D721Med (cell line): ENCODE measurements at regions not wholly inside any gene's neighbourhood (a gene's known extent, or its start where the extent isn't known, plus 50 kb on each side); places are given as distances from the start of the nearest gene placed in this dataset.

Experiments used
- DNase-seq: peaks from one replicate; pipeline ENCODE4 v3.0.0; 2011; ENCODE audit warnings: low spot score; ENCODE audit not compliant: insufficient read length
- FAIRE-seq: peaks from 2 replicates; lab custom pipeline; 2011; peaks lifted over from hg19 to GRCh38; lab: Jason Lieb, UNC
- TF ChIP-seq, protein P1 (sequence below): IDR thresholded peaks from 2 replicates; pipeline ENCODE4 v1.5.1; 2012; ENCODE audit warnings: mild to moderate bottlenecking, control low read depth; ENCODE audit not compliant: insufficient read depth; ENCODE audit errors: missing control alignments

DNA sequence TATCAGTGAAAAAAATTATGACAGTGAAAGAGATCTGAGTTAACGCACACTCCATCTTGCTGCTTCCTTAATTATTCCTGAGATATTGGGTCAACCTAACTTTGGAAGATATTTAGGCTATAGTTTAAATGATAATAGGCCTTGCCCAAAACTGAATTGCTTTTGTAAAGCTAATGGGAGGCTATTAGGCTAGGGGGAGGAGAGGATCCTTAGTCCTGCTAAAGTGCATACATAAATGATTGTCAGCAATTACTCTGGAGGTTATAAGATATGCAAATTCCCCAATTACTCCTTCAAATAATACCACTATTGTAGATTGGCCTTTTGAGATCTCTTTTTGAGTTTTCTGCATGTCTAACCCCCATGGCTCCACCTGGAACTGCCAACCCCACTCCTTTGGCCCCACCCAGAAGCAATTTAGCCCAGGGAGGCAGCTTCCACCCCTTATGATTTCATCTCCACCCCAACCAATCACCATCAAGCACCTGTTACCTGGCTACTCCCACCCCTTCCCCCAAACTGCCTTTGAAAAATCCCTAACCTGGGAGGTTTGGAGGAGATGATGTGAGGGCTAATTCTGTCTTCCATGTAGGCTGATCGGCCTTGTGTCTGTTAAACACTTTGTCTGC is 509.3 kb upstream of the TGFBR2 start:
- TF ChIP-seq, protein P1, sequence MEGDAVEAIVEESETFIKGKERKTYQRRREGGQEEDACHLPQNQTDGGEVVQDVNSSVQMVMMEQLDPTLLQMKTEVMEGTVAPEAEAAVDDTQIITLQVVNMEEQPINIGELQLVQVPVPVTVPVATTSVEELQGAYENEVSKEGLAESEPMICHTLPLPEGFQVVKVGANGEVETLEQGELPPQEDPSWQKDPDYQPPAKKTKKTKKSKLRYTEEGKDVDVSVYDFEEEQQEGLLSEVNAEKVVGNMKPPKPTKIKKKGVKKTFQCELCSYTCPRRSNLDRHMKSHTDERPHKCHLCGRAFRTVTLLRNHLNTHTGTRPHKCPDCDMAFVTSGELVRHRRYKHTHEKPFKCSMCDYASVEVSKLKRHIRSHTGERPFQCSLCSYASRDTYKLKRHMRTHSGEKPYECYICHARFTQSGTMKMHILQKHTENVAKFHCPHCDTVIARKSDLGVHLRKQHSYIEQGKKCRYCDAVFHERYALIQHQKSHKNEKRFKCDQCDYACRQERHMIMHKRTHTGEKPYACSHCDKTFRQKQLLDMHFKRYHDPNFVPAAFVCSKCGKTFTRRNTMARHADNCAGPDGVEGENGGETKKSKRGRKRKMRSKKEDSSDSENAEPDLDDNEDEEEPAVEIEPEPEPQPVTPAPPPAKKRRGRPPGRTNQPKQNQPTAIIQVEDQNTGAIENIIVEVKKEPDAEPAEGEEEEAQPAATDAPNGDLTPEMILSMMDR = no peak
- no peak for FAIRE-seq
- no peak for DNase-seq

DNA sequence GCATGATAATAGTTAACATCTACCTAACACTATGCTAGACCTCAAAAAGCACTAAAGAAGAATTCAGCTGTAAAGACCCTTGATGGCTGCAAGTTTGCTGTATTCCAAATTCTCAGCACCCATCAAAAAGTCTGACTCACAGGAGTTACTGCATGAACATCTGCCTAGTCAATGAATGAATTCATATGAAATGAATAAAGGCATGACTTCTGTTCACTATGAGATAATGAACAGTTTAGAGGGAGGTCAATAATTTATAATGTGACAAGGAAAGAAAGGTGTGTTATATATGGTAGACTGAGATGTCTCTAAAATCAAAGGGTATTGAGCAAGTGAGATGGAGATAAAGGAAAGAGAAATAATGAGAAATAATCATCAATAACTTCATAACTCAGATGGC is 508.2 kb upstream of the TGFBR2 start:
- DNase-seq (no peak), FAIRE-seq (no peak)
- TF ChIP-seq, protein P1 = no peak

DNA sequence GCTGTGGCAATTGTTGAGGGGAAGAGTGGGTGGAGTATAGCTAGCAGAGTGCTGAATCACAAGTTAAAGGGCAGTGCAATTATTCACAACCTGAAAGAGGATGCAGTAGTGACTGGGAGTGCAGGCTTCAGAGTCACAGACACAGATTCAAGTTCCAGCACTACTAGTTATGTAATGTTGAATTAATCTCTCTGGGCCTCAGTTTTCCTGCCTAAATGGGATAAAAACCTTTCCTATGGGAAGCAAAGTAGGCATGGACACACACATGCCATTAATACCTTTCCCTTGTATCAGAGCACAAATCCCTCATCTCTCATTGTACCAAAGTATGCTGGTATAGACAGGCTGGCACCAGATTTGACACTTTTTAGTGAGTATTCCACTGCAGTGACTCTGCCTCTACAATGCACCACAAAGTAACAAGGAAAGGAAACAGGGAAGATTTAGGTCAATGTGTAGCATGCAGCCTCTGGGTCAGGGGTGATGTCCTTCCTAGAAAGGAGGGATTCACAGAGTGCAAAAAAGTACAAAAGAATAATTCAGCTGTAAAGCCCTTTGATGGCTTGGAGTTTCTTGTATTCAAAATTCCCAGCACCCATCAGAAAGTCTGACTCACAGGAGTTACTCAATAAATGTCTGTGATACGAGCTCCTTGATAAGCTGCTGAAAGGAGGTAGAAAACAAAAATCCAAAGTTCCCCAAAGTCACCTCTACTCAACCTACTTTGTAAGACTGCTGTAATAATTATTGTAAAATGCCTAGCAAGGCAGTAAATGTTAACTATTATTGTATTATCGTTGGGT is 507.5 kb upstream of the TGFBR2 start:
- peak; percentile 41 for FAIRE-seq
- no peak for DNase-seq
- TF ChIP-seq, protein P1 = no peak

DNA sequence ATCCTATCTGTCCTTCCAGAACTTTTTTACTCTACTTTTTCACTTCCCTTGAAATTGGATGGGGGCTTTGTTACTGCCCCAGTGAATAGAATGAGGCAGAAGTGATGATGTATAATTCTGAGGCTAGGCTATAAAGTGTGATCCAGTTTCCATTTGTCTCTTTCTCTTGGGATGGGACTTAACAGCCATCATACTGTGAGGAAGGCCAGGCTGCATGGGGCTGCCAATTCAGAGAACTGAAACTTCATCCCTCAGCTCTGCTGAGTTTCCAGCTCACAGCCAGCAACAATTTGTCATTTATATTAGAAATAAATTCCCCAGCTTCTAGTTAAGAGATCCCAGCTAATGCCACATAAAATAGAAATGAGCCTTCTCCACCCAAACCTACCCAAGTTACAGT is 504.0 kb upstream of the TGFBR2 start:
- TF ChIP-seq, protein P1 = no peak
- no peak for FAIRE-seq
- DNase-seq = no peak

DNA sequence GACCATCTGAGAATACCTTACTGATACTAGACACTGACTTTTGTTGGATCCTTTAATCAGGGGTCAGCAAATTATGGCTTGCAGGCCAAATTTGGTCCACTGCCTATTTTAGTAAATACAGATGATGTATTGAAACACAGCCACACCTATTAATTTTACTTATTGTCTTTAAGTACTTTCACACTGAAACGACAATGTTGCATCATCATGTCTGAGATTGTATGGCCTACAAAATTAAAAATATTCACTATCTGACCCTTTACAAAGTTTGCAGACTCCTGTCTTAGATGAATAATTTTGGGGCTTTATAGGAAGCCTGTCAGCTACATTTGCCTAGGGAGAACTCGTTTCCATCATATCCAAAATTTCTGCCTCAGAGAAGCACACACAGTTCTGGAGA is 503.2 kb upstream of the TGFBR2 start:
- FAIRE-seq = no peak
- DNase-seq = no peak
- TF ChIP-seq, protein P1 = no peak

DNA sequence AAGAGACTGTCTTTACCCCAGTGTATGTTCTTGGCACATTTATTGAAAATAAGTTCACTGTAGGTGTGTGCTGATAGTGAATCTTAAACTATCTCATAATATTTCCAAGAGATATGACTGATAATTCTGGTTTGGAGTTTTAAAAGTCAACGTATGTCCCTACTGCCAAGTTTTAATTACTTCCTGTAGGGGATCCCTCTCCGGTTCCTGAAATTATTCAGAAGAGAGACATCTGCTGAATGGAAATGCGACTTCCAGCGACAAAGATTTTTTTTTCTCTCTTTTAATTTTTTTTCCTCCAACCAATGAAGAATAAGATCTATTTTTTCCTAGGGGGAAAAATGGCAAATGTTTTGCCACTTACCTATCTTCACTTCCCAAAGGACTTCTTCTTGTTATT is 498.9 kb upstream of the TGFBR2 start:
- no peak for FAIRE-seq
- TF ChIP-seq, protein P1 = no peak
- DNase-seq = no peak

DNA sequence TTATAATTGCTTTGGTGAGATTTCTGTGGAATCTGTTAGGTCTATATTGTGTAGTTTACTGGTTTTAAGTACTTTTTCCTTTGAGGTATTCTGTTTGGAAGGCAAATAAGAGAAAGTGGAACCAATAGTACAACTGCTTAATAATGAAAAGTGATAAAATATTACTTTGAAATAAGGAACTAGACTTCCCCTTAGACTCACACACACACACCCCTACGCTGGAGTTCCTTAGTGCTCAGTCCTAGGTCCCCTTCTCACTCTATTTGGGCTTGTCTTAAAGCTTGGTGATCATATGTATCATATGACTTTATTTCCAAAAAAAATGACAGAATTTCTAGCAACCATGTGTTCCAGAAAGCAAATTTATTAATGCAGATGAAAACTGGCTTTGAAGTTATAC is 494.0 kb upstream of the TGFBR2 start:
- no peak for DNase-seq
- TF ChIP-seq, protein P1 = no peak
- FAIRE-seq = no peak
